ENCODE measurements at regions not wholly inside any gene's neighbourhood (a gene's known extent, or its start where the extent isn't known, plus 50 kb on each side); places are given as distances from the start of the nearest gene placed in this dataset.

DNA sequence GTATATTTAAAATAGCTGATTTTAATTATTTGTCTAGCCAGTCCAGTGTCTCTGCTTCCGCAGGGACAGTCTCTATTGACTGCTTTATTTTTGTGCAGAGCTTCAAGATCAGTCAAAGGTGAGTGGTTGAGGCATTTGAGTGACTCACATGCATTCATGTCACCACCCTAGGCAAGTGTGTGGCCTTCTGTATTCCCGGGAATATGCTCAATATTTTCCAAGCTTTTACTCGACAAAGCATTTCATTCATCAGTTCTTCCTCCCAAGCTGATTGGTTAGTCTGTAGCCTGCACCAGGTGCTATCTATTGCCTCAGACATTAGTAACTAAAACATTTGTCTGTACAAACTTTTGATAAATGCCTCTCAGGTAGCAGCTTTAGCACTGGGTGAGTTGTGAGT is 471.5 kb upstream of the NRG3 start:
- Histone ChIP-seq H3K4me1 (ENCODE audit: control insufficient read depth in 1 of 2, insufficient read depth in 2 of 2, low read depth in 1 of 2, low read length in 1 of 2) (no peaks in the 10 kb centered on the region), H3K4me3 (ENCODE audit: low read depth in 2 of 2, low read length in 1 of 2) (no peak overlapping the region), H3K79me2 (ENCODE audit: insufficient read depth) (no peaks in the 10 kb centered on the region), H3K27ac (ENCODE audit: low read depth in 2 of 2, low read length in 1 of 2) (no peak overlapping the region), H3K27me3 (ENCODE audit: insufficient read depth) (no peaks in the 10 kb centered on the region), H2AFZ (ENCODE audit: low read depth) (no peak overlapping the region), H3K4me2 (no peak overlapping the region), H3K9ac (no peak overlapping the region), H4K20me1 (ENCODE audit: insufficient read depth) (no peaks in the 10 kb centered on the region), H3K36me3 (replicated peaks in 1 of 2; ENCODE audit: control insufficient read depth in 1 of 2, insufficient read depth in 2 of 2, low read length in 1 of 2) (no peaks in the 10 kb centered on the region), H3K9me2 (no peaks in the 10 kb centered on the region), H3K9me3 (0 out of 2 replicates have a peak, but pooled peaks cover 3% of the 10 kb centered on the region), H3F3A (replicated peaks; ENCODE audit: insufficient read depth) (no peaks in the 10 kb centered on the region)
- ChIA-PET POLR2A (no interaction called here), CTCF (no interaction called here)
- DNase-seq: no peak
- WGBS (ENCODE audit: low lambda C conversion rate): 7% methylated on average over 3 of the region's 3 CpGs
- TF ChIP-seq, protein P1, sequence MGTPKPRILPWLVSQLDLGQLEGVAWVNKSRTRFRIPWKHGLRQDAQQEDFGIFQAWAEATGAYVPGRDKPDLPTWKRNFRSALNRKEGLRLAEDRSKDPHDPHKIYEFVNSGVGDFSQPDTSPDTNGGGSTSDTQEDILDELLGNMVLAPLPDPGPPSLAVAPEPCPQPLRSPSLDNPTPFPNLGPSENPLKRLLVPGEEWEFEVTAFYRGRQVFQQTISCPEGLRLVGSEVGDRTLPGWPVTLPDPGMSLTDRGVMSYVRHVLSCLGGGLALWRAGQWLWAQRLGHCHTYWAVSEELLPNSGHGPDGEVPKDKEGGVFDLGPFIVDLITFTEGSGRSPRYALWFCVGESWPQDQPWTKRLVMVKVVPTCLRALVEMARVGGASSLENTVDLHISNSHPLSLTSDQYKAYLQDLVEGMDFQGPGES (IDR thresholded peaks at IDR 0.05; ENCODE audit: low read depth, low read length): no peak
- TF ChIP-seq, protein P2, sequence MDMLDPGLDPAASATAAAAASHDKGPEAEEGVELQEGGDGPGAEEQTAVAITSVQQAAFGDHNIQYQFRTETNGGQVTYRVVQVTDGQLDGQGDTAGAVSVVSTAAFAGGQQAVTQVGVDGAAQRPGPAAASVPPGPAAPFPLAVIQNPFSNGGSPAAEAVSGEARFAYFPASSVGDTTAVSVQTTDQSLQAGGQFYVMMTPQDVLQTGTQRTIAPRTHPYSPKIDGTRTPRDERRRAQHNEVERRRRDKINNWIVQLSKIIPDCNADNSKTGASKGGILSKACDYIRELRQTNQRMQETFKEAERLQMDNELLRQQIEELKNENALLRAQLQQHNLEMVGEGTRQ (IDR thresholded peaks at IDR 0.05; ENCODE audit: borderline replicate concordance, low read depth, low read length): no peak
- TF ChIP-seq NRF1 (IDR thresholded peaks at IDR 0.05; ENCODE audit: low read depth, low read length) (no peak), CHD2 (IDR thresholded peaks at IDR 0.05; ENCODE audit: low read length, partially characterized antibody) (no peak)

DNA sequence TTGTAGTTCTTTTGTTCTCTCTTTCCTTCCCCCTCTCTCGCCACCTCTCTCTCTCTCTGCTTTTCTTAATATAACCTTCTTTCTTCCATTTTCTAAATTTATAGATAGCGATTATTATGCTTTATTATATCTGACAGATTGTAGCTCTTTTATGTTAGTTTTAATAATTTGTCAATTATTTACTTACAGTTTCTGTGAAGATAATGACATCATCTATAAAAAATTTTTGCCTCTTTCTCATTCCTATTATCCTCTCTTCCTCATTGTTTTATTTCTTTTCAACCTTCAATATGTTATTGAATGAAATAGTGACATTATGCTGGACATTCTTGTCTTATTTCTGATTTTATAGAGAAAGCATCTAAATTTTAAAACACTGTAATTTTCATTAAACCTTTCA is 469.6 kb upstream of the NRG3 start:
- Histone ChIP-seq H3K4me3 (ENCODE audit: low read depth in 2 of 2, low read length in 1 of 2) (no peak overlapping the region), H3K27ac (ENCODE audit: low read depth in 2 of 2, low read length in 1 of 2) (no peak overlapping the region), H3K27me3 (ENCODE audit: insufficient read depth) (no peaks in the 10 kb centered on the region), H3F3A (replicated peaks; ENCODE audit: insufficient read depth) (no peaks in the 10 kb centered on the region), H3K9me3 (0 out of 2 replicates have a peak, but pooled peaks cover 6% of the 10 kb centered on the region), H4K20me1 (ENCODE audit: insufficient read depth) (no peaks in the 10 kb centered on the region), H3K79me2 (ENCODE audit: insufficient read depth) (no peaks in the 10 kb centered on the region), H3K9me2 (no peaks in the 10 kb centered on the region), H3K4me2 (no peak overlapping the region), H2AFZ (ENCODE audit: low read depth) (no peak overlapping the region), H3K36me3 (replicated peaks in 1 of 2; ENCODE audit: control insufficient read depth in 1 of 2, insufficient read depth in 2 of 2, low read length in 1 of 2) (no peaks in the 10 kb centered on the region), H3K4me1 (ENCODE audit: control insufficient read depth in 1 of 2, insufficient read depth in 2 of 2, low read depth in 1 of 2, low read length in 1 of 2) (no peaks in the 10 kb centered on the region), H3K9ac (no peak overlapping the region)
- POLR2A ChIA-PET: no interaction called here
- DNase-seq: no peak
- CTCF ChIA-PET: no interaction called here
- 22% methylated on average over 2 of the region's 2 CpGs for WGBS (ENCODE audit: low lambda C conversion rate)
- TF ChIP-seq SMC3 (IDR thresholded peaks at IDR 0.05; ENCODE audit: low read depth, low read length) (no peak), POLR2AphosphoS5 (IDR thresholded peaks at IDR 0.05; ENCODE audit: low read depth, low read length) (no peak)

DNA sequence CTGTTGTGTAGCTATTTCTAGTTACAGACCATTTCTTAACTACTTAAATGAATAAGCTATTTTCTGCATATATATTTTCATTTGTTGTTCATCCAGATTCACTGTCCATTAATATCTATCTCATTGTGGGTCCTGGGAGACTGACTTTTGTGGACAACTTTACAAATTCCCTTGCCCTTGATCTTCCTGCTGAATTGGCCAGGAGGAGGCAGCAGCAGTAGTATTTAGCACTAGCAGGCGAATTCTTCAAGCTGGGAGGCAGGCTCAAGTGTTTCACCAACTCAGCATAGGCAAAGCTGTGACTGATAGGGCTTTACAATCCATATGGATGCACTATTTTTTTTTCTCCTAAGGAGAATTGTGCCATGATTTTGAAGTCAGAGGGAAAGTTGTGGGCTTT is 461.0 kb upstream of the NRG3 start:
- WGBS (ENCODE audit: low lambda C conversion rate): 0% methylated on average over 1 of the region's 1 CpG
- no peaks in the 10 kb centered on the region for H3K4me1 ChIP-seq (ENCODE audit: control insufficient read depth in 1 of 2, insufficient read depth in 2 of 2, low read depth in 1 of 2, low read length in 1 of 2)
- DNase-seq: no peak
- no peak overlapping the region for H3K9ac ChIP-seq
- ChIA-PET POLR2A (no interaction called here), CTCF (interaction anchor here (1.1 kb wide), 2 partner anchors 13 to 36 kb away, joined by 3 to 4 read pairs; no protein-coding TSS in a partner anchor)
- no peaks in the 10 kb centered on the region for H3K9me2 ChIP-seq
- H3K9me3 ChIP-seq: peaks cover 4% of the 10 kb centered on the region; the same call in 1 of the 2 replicates
- no peaks in the 10 kb centered on the region for H3F3A ChIP-seq (replicated peaks; ENCODE audit: insufficient read depth)
- H2AFZ ChIP-seq (ENCODE audit: low read depth): no peak overlapping the region
- H4K20me1 ChIP-seq (ENCODE audit: insufficient read depth): no peaks in the 10 kb centered on the region
- H3K4me2 ChIP-seq: no peak overlapping the region
- H3K27ac ChIP-seq (ENCODE audit: low read depth in 2 of 2, low read length in 1 of 2): no peak overlapping the region
- no peaks in the 10 kb centered on the region for H3K36me3 ChIP-seq (replicated peaks in 1 of 2; ENCODE audit: control insufficient read depth in 1 of 2, insufficient read depth in 2 of 2, low read length in 1 of 2)
- no peaks in the 10 kb centered on the region for H3K27me3 ChIP-seq (ENCODE audit: insufficient read depth)
- no peaks in the 10 kb centered on the region for H3K79me2 ChIP-seq (ENCODE audit: insufficient read depth)
- peak overlapping the region in 1 of 2 experiments; percentile 39; a peak in 1 of 4 replicates for H3K4me3 ChIP-seq (ENCODE audit: low read depth in 2 of 2, low read length in 1 of 2)
- TF ChIP-seq RAD21 (IDR thresholded peaks at IDR 0.05; ENCODE audit: low read length) (peak; percentile 22), NFIC (IDR thresholded peaks at IDR 0.05; ENCODE audit: borderline replicate concordance) (no peak), SIN3A (IDR thresholded peaks at IDR 0.05; ENCODE audit: borderline replicate concordance, low read depth, low read length) (no peak), SMC3 (IDR thresholded peaks at IDR 0.05; ENCODE audit: low read depth, low read length) (peak; percentile 3; the same call in 1 of the 2 replicates)
